IMR-90 (cell line): ENCODE measurements at regions not wholly inside any gene's neighbourhood (a gene's known extent, or its start where the extent isn't known, plus 50 kb on each side); places are given as distances from the start of the nearest gene placed in this dataset.

Source experiments
- ATAC-seq: fragments of 200-7000 bp; cut with Tn5 transposase; 2 replicates; pipeline ENCODE4 v1.9.1; 2020; ENCODE audit warnings: low read depth, mild to moderate bottlenecking, moderate library complexity
- BruUV-seq: library from RNA; stranded (reverse); fragments of 400-500 nt; replicated peaks from 2 replicates; lab custom pipeline; 2021; lab: Mats Ljungman, UMichigan
- CTCF ChIA-PET: fragments of 300-600 bp; formaldehyde crosslinking; extraction: SDS; loops from one replicate; lab custom pipeline; 2021; ENCODE audit warnings: antibody characterized with exemption; lab: Yijun Ruan, JAX
- POLR2A ChIA-PET: fragments of 300-600 bp; sonication (Branson Sonifier 250); formaldehyde crosslinking; loops from one replicate; lab custom pipeline; 2022; ENCODE audit warnings: antibody characterized with exemption; ENCODE audit not compliant: unreplicated experiment; lab: Charles Lee
- DNase-seq: peaks from one replicate; pipeline ENCODE4 v3.0.0; 2013
- H2AFZ ChIP-seq: replicated peaks from 2 replicates; pipeline ENCODE3; 2013; ENCODE audit warnings: low read length, mild to moderate bottlenecking; ENCODE audit not compliant: poor library complexity
- H2AK5ac ChIP-seq: 2 replicates; pipeline ENCODE4 v1.6.1; 2013; ENCODE audit warnings: low read depth, low read length, inconsistent platforms
- H2AK9ac ChIP-seq: replicated peaks from 2 replicates; pipeline ENCODE3; 2013; ENCODE audit warnings: mild to moderate bottlenecking, low read depth, low read length, moderate library complexity; ENCODE audit not compliant: poor library complexity
- H2BK120ac ChIP-seq: 2 replicates; pipeline ENCODE4 v1.6.1; 2013; ENCODE audit warnings: low read depth, low read length, inconsistent platforms
- H2BK15ac ChIP-seq: 3 replicates; pipeline ENCODE4 v1.6.1; 2013; ENCODE audit warnings: low read depth, low read length, inconsistent platforms
- H2BK20ac ChIP-seq: 2 replicates; pipeline ENCODE4 v1.6.1; 2013; ENCODE audit warnings: low read depth, mild to moderate bottlenecking, inconsistent platforms, low read length, moderate library complexity
- H2BK5ac ChIP-seq: 2 replicates; pipeline ENCODE4 v1.6.1; 2013; ENCODE audit warnings: mild to moderate bottlenecking, low read depth, low read length, inconsistent platforms; ENCODE audit not compliant: poor library complexity, severe bottlenecking
- H3K14ac ChIP-seq: replicated peaks from 2 replicates; pipeline ENCODE4 v1.6.1; 2013; ENCODE audit warnings: low read depth, low read length, inconsistent platforms
- H3K18ac ChIP-seq: 2 replicates; pipeline ENCODE4 v1.6.1; 2013; ENCODE audit warnings: low read depth, low read length, control low read depth
- H3K23ac ChIP-seq: 2 replicates; pipeline ENCODE4 v1.6.1; 2013; ENCODE audit warnings: low read depth, low read length, inconsistent platforms
- H3K27ac ChIP-seq: 2 replicates; pipeline ENCODE4 v1.5.1; 2013; ENCODE audit warnings: mild to moderate bottlenecking, control low read depth, low read length; ENCODE audit not compliant: insufficient read depth
- H3K27me3 ChIP-seq: 2 replicates; pipeline ENCODE4 v1.6.1; 2013; ENCODE audit warnings: low read length; ENCODE audit not compliant: control insufficient read depth, insufficient read depth
- H3K36me3 ChIP-seq: 2 replicates; pipeline ENCODE4 v1.6.1; 2013; ENCODE audit warnings: low read length, mixed read lengths; ENCODE audit not compliant: control insufficient read depth, insufficient read depth
- H3K4ac ChIP-seq: 2 replicates; pipeline ENCODE4 v1.6.1; 2013; ENCODE audit warnings: low read depth, low read length, inconsistent platforms
- H3K4me1 ChIP-seq: 2 replicates; pipeline ENCODE4 v1.6.1; 2013; ENCODE audit warnings: low read length, mixed read lengths; ENCODE audit not compliant: control insufficient read depth, insufficient read depth
- H3K4me2 ChIP-seq: 2 replicates; pipeline ENCODE4 v1.6.1; 2013; ENCODE audit warnings: low read depth, mild to moderate bottlenecking, control low read depth, low read length, moderate library complexity
- H3K4me3 ChIP-seq: 2 replicates; pipeline ENCODE4 v1.5.1; 2013; ENCODE audit warnings: low read depth, mild to moderate bottlenecking, control low read depth, low read length, moderate library complexity; ENCODE audit not compliant: insufficient read depth
- H3K56ac ChIP-seq: 2 replicates; pipeline ENCODE4 v1.6.1; 2013; ENCODE audit warnings: low read length, inconsistent platforms; ENCODE audit not compliant: insufficient read depth; ENCODE audit errors: extremely low read depth
- H3K79me1 ChIP-seq, 2 experiments: 2 replicates each; pipeline ENCODE4 v1.6.1; 2013; ENCODE audit warnings: low read length in 2 of 2, inconsistent platforms in 1 of 2, low read depth in 1 of 2
- H3K9ac ChIP-seq: 2 replicates; pipeline ENCODE4 v1.6.1; 2013; ENCODE audit warnings: low read depth, low read length, control low read depth
- H3K9me1 ChIP-seq: 2 replicates; pipeline ENCODE4 v1.6.1; 2013; ENCODE audit warnings: low read length, inconsistent platforms; ENCODE audit not compliant: insufficient read depth
- H3K9me3 ChIP-seq: 2 replicates; pipeline ENCODE4 v1.6.1; 2013; ENCODE audit warnings: low read length; ENCODE audit not compliant: control insufficient read depth, insufficient read depth
- H4K20me1 ChIP-seq: 2 replicates; pipeline ENCODE4 v1.6.1; 2013; ENCODE audit warnings: low read length, inconsistent platforms; ENCODE audit not compliant: insufficient read depth
- H4K5ac ChIP-seq: 2 replicates; pipeline ENCODE4 v1.6.1; 2013; ENCODE audit warnings: mild to moderate bottlenecking, low read depth, low read length, control low read depth
- H4K8ac ChIP-seq, 2 experiments: 2 replicates each; pipeline ENCODE4 v1.6.1; 2013; ENCODE audit warnings: low read depth in 2 of 2, low read length in 2 of 2, control low read depth in 1 of 2, inconsistent platforms in 1 of 2
- H4K91ac ChIP-seq: 2 replicates; pipeline ENCODE4 v1.6.1; 2013; ENCODE audit warnings: low read depth, low read length, inconsistent platforms; ENCODE audit not compliant: insufficient read depth
- BHLHE40 ChIP-seq: fragments of 150-350 bp; IDR thresholded peaks from 2 replicates; pipeline ENCODE4 v1.6.1; 2016; ENCODE audit warnings: mild to moderate bottlenecking, low read depth, low read length
- CHD1 ChIP-seq: IDR thresholded peaks from 2 replicates; pipeline ENCODE4 v1.6.1; 2012; ENCODE audit warnings: low read depth, low read length, improper control_type of control experiment
- CTCF ChIP-seq: conservative IDR thresholded peaks from 2 replicates; pipeline ENCODE4 v1.5.1; 2012; ENCODE audit warnings: mild to moderate bottlenecking, low read depth, low read length, improper control_type of control experiment
- FOS ChIP-seq: fragments of 150-350 bp; IDR thresholded peaks from 2 replicates; pipeline ENCODE4 v1.6.1; 2016; ENCODE audit warnings: low read depth, low read length
- MAFK ChIP-seq: IDR thresholded peaks from 2 replicates; pipeline ENCODE4 v1.6.1; 2012; ENCODE audit warnings: low read depth, low read length, improper control_type of control experiment
- MXI1 ChIP-seq: IDR thresholded peaks from 2 replicates; pipeline ENCODE4 v1.6.1; 2012; ENCODE audit warnings: low read depth, mild to moderate bottlenecking, low read length, moderate library complexity, borderline replicate concordance
- NFE2L2 ChIP-seq: fragments of 150-350 bp; IDR thresholded peaks from 2 replicates; pipeline ENCODE4 v1.6.1; 2016; ENCODE audit warnings: low read depth, mild to moderate bottlenecking, low read length
- POLR2A ChIP-seq: IDR thresholded peaks from 2 replicates; pipeline ENCODE4 v1.6.1; 2012; ENCODE audit warnings: mild to moderate bottlenecking, low read depth, low read length
- RAD21 ChIP-seq: IDR thresholded peaks from 2 replicates; pipeline ENCODE4 v1.6.1; 2012; ENCODE audit warnings: low read length, improper control_type of control experiment
- RCOR1 ChIP-seq: IDR thresholded peaks from 2 replicates; pipeline ENCODE4 v1.6.1; 2012; ENCODE audit warnings: mild to moderate bottlenecking, low read length, improper control_type of control experiment; ENCODE audit not compliant: insufficient replicate concordance
- SMC3 ChIP-seq: fragments of 150-350 bp; IDR thresholded peaks from 2 replicates; pipeline ENCODE4 v1.6.1; 2016; ENCODE audit warnings: low read depth, mild to moderate bottlenecking, antibody characterized with exemption, low read length, moderate library complexity
- USF2 ChIP-seq: fragments of 150-350 bp; IDR thresholded peaks from 2 replicates; pipeline ENCODE4 v1.6.1; 2017; ENCODE audit warnings: mild to moderate bottlenecking, antibody characterized with exemption, low read length, low read depth
- dilution Hi-C: fragments of 300-500 bp; cut with HindIII; formaldehyde crosslinking; loops from one replicate; pipeline ENCODE4 v1.14.3; 2018; ENCODE audit warnings: low sequenced_read_pairs; ENCODE audit not compliant: unreplicated experiment
- in situ Hi-C: fragments of 300-500 bp; cut with MboI; formaldehyde crosslinking; loops from 3 replicates; pipeline ENCODE4 v1.14.3; 2019; ENCODE audit warnings: low sequenced_read_pairs, inconsistent platforms, mixed read lengths
- intact Hi-C: fragments of 100-400 bp; cut with micrococcal nuclease; formaldehyde crosslinking; loops from 2 replicates; pipeline ENCODE4 v1.10.0; 2022

- Histone ChIP-seq H2BK15ac (no peak overlapping the region), H4K91ac (no peak overlapping the region), H3K18ac (no peak overlapping the region), H2AK5ac (no peak overlapping the region), H4K20me1 (no peaks in the 10 kb centered on the region), H3K4me3 (no peak overlapping the region), H3K9me1 (no peaks in the 10 kb centered on the region), H4K8ac (no peak overlapping the region), H3K4ac (no peak overlapping the region), H3K27me3 (no peaks in the 10 kb centered on the region), H3K23ac (no peak overlapping the region), H3K4me2 (no peak overlapping the region), H3K56ac (no peak overlapping the region), H4K5ac (no peak overlapping the region), H2AK9ac (no peak overlapping the region), H3K9me3 (peaks cover 3% of the 10 kb centered on the region), H3K4me1 (no peaks in the 10 kb centered on the region), H2BK120ac (no peak overlapping the region), H2AFZ (no peak overlapping the region), H3K79me1 (no peaks in the 10 kb centered on the region), H2BK5ac (no peak overlapping the region), H3K36me3 (no peaks in the 10 kb centered on the region), H3K9ac (no peak overlapping the region), H3K27ac (no peak overlapping the region), H2BK20ac (no peak overlapping the region), H3K14ac (no peak overlapping the region)
- POLR2A ChIA-PET, result no interaction called here
- no TSS peak for BruUV-seq
- dilution Hi-C loops (no loop called here), intact Hi-C loops (no loop called here), in situ Hi-C loops (no loop called here)
- TF ChIP-seq POLR2A (no peak), MXI1 (no peak), BHLHE40 (no peak), CHD1 (no peak), FOS (no peak), RCOR1 (no peak), SMC3 (no peak), USF2 (no peak), MAFK (no peak), CTCF (no peak), RAD21 (no peak), NFE2L2 (no peak)
- CTCF ChIA-PET, result no interaction called here
- DNase-seq (no peak), ATAC-seq (no peak)
These were observed 200.8 kb downstream of the GRIA2 start for GRCh38 chr4:157421365-157421764.
